ENCODE measurements at regions not wholly inside any gene's neighbourhood (a gene's known extent, or its start where the extent isn't known, plus 50 kb on each side); places are given as distances from the start of the nearest gene placed in this dataset.
A peak's percentile ranks its signal among the peaks of the same experiment; 100 is the strongest.

DNA sequence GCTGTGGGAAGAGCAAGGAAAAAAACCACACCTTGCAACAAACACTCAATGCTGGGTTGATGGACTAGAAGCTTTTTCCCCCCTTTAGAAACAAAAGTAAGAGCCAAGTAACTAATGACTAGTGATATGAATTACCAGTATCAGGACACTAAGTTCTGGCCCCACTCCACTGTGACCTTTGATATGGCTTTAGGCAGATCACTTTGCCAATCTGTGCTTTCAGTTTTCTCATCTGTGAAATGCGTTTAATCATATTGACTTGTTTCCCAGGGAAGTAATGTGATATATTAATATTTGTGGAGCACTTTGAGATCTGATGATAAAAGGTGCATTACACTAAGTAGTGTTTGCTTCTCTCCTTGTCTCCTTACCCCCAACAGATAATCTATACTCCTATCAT lies 319.3 kb upstream of the SATB1 start:
- H3K36me3 ChIP-seq (ENCODE audit: low read depth, missing control alignments) = no peaks in the 10 kb centered on the region
- intact Hi-C loops (cut with DNase I; ENCODE audit: low total_unique reads) = no loop called here
- no peak overlapping the region for H3K27ac ChIP-seq
- no peak for DNase-seq
- no peaks in the 10 kb centered on the region for H3K4me1 ChIP-seq
- TF ChIP-seq, protein P1, sequence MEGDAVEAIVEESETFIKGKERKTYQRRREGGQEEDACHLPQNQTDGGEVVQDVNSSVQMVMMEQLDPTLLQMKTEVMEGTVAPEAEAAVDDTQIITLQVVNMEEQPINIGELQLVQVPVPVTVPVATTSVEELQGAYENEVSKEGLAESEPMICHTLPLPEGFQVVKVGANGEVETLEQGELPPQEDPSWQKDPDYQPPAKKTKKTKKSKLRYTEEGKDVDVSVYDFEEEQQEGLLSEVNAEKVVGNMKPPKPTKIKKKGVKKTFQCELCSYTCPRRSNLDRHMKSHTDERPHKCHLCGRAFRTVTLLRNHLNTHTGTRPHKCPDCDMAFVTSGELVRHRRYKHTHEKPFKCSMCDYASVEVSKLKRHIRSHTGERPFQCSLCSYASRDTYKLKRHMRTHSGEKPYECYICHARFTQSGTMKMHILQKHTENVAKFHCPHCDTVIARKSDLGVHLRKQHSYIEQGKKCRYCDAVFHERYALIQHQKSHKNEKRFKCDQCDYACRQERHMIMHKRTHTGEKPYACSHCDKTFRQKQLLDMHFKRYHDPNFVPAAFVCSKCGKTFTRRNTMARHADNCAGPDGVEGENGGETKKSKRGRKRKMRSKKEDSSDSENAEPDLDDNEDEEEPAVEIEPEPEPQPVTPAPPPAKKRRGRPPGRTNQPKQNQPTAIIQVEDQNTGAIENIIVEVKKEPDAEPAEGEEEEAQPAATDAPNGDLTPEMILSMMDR (IDR thresholded peaks at IDR 0.05) = no peak
- TF ChIP-seq POLR2A (IDR thresholded peaks at IDR 0.05) = no peak
- H3K27me3 ChIP-seq = no peaks in the 10 kb centered on the region
- no peaks in the 10 kb centered on the region for H3K9me3 ChIP-seq
- no peak overlapping the region for H3K4me3 ChIP-seq
- 51 to 74% methylated on average over 1 of the region's 1 CpG for WGBS, 2 donors

DNA sequence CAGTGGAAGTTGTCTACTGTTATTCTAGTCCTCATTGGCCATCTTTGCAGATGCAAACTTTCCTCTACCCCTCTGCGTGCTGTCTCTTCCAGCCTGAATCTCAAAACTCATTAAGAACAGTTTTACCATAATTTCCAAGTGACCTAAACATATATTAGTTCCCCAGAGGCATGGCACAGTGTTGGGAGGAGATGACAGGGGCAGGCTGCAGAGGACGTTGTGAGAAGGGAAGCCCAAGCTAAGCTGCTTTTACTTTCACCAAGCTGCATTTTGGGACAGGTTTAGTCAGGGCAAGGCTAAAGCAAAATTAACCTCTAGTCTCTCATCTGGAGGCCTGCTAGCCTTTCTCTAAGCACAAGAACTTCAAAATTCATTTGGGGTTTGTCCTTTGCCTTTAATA lies 318.6 kb upstream of the SATB1 start:
- 73 to 87% methylated on average over 2 of the region's 2 CpGs for WGBS, 2 donors
- Histone ChIP-seq H3K4me3 (no peak overlapping the region), H3K4me1 (no peaks in the 10 kb centered on the region), H3K36me3 (ENCODE audit: low read depth, missing control alignments) (no peaks in the 10 kb centered on the region), H3K27ac (no peak overlapping the region), H3K9me3 (no peaks in the 10 kb centered on the region), H3K27me3 (no peaks in the 10 kb centered on the region)
- no peak for DNase-seq
- no peak for TF ChIP-seq POLR2A (IDR thresholded peaks at IDR 0.05)
- TF ChIP-seq, protein P1 (IDR thresholded peaks at IDR 0.05) = no peak
- intact Hi-C loops (cut with DNase I; ENCODE audit: low total_unique reads) = no loop called here

DNA sequence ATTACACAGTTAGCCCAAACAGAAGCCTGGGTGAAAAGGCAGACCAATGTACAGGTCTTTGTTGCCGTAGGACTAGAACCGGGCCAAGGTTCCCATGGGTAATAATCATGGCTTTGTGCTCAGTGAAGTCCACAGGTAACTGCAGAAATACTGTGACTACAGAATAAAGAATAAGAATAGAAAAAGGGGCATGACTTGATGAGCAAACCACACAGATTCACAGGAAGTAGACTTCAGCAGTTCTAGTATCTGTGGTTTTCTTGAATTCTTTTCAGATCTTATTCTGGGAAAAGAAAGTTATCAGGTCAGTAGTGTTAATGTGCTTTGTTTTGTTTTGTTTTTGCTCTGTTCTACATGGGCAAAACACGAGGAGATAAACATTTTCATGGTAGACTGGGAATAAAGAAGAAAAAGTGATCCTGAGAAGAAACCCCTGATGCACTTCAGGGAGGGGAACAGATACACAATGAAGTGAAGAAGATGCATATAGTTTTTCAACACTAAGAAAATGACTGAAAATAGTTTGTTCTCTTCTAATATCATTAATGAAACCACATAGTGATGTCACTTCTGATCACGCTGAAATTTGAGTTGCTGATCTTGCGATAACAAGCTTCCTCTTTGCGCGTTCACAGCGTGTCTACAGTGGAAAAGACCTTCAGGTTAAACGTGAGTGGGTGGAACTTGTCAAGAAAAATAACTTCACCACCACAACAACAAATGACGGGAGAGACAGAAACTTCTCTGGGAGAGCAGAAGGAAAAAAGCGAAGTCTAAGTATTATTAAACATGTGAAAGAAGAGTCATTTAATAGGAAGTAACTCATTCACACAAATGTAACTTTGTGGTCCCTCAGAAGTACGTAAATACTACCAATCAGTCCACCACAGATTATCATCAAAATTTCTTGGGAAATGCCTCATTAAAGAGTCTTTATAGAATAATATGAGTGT lies 315.8 kb upstream of the SATB1 start:
- TF ChIP-seq POLR2A (IDR thresholded peaks at IDR 0.05) = no peak
- TF ChIP-seq, protein P1 (IDR thresholded peaks at IDR 0.05) = no peak
- Histone ChIP-seq H3K27ac (no peak overlapping the region), H3K4me3 (no peak overlapping the region), H3K36me3 (ENCODE audit: low read depth, missing control alignments) (no peaks in the 10 kb centered on the region), H3K27me3 (no peaks in the 10 kb centered on the region), H3K9me3 (no peaks in the 10 kb centered on the region), H3K4me1 (no peaks in the 10 kb centered on the region)
- intact Hi-C loops (cut with DNase I; ENCODE audit: low total_unique reads) = no loop called here
- peak; percentile 18 for DNase-seq
- 80 to 86% methylated on average over 12 of the region's 12 CpGs for WGBS, 2 donors

DNA sequence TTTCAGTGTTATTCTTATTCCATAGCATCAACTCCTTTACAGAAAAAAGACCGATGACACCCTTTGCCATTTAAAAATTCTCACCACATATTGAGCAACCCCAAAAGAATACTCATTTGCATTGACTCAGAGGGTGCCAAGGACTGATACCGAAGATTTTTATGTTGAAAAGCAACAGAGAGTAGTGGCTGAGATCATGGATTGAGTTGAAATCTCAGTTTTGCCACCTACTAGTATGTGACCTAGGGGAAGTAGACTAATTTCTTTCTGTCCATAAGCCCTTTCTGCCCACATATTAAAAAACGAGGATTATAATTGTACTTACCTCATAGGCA lies 313.9 kb upstream of the SATB1 start:
- 83 to 88% methylated on average over 3 of the region's 3 CpGs for WGBS, 2 donors
- DNase-seq = no peak

More for the DNA sequence above, 313.9 kb upstream of the SATB1 start:
- no peak overlapping the region for H3K4me3 ChIP-seq
- no peak for TF ChIP-seq POLR2A (IDR thresholded peaks at IDR 0.05)
- TF ChIP-seq, protein P1 (IDR thresholded peaks at IDR 0.05) = no peak
- H3K27ac ChIP-seq = no peak overlapping the region
- no peaks in the 10 kb centered on the region for H3K27me3 ChIP-seq
- no peaks in the 10 kb centered on the region for H3K9me3 ChIP-seq
- intact Hi-C loops (cut with DNase I; ENCODE audit: low total_unique reads) = no loop called here
- H3K4me1 ChIP-seq = no peaks in the 10 kb centered on the region
- H3K36me3 ChIP-seq (ENCODE audit: low read depth, missing control alignments) = no peaks in the 10 kb centered on the region
